Motor neuron (in vitro differentiated cells): ENCODE measurements at regions not wholly inside any gene's neighbourhood (a gene's known extent, or its start where the extent isn't known, plus 50 kb on each side); places are given as distances from the start of the nearest gene placed in this dataset.

Experiments used
- ATAC-seq, 8 experiments: fragments of 200-7000 bp; cut with Tn5 transposase; replicated peaks in 6 of 8; 2 replicates each; pipeline ENCODE4 v1.8.0; 2021; ENCODE audit warnings: mild to moderate bottlenecking in 8 of 8, moderate library complexity in 8 of 8
- H3K27ac ChIP-seq, 2 donors: fragments of 250-450 bp; sonication (Bioruptor Pico); 2 replicates each; pipeline ENCODE4 v1.9.0; 2021; ENCODE audit warnings: antibody characterized with exemption in 2 of 2, mild to moderate bottlenecking in 2 of 2, moderate library complexity in 1 of 2
- H3K4me1 ChIP-seq, 2 donors: fragments of 250-450 bp; sonication (Bioruptor Pico); replicated peaks in 1 of 2; 2 replicates each; pipeline ENCODE4 v1.6.1; 2021; ENCODE audit warnings: antibody characterized with exemption in 2 of 2, mild to moderate bottlenecking in 2 of 2, moderate library complexity in 1 of 2
- H3K4me3 ChIP-seq, 5 donors: fragments of 250-450 bp; sonication (Bioruptor Pico); 2 replicates each; pipeline ENCODE4 v1.9.0; 2021; ENCODE audit warnings: antibody characterized with exemption in 5 of 5, mild to moderate bottlenecking in 5 of 5, moderate library complexity in 4 of 5
- WGBS, 10 experiments: fragments of 450-650 bp; shearing (Covaris generic); methylation state at CpG; one replicate each; pipeline ENCODE4 v1.0.0; 2022; 5-methylcytosine and 5-hydroxymethylcytosine counted together
- in situ Hi-C, 9 experiments: fragments of 400-800 bp; cut with MboI; loops; one replicate each; pipeline ENCODE4 v1.15.0; 2021; ENCODE audit warnings: low sequenced_read_pairs in 9 of 9, low pct_unique_long_range_greater_than_20kb in 2 of 9; ENCODE audit not compliant: unreplicated experiment in 9 of 9

GRCh38 chr9:89774858-89775370 is 170.1 kb downstream of the GADD45G start:
- Histone ChIP-seq H3K4me1 (peaks cover 0 to 1% of the 10 kb centered on the region in 2 donors), H3K27ac (no peak overlapping the region), H3K4me3 (no peak overlapping the region)
- ATAC-seq = no peak
- in situ Hi-C loops = no loop called here
- 50 to 100% (median 94%) methylated on average over 1 to 3 of the region's 7 CpGs; no CpG with 5 or more reads in 4 of the 10 experiments for WGBS, 10 experiments

GRCh38 chr9:89775641-89776040 is 170.8 kb downstream of the GADD45G start:
- no peak overlapping the region for H3K27ac ChIP-seq
- H3K4me1 ChIP-seq = no peaks in the 10 kb centered on the region
- no peak for ATAC-seq
- H3K4me3 ChIP-seq = no peak overlapping the region
- WGBS, 10 experiments = no CpG with 5 or more reads among the region's 6 CpGs
- in situ Hi-C loops = no loop called here

GRCh38 chr9:89776795-89777525 is 172.1 kb downstream of the GADD45G start:
- 40 to 93% (median 65%) methylated on average over 1 to 10 of the region's 11 CpGs; no CpG with 5 or more reads in 1 of the 10 experiments for WGBS, 10 experiments
- in situ Hi-C loops = no loop called here
- Histone ChIP-seq H3K27ac (no peak overlapping the region), H3K4me1 (peaks cover 7 to 10% of the 10 kb centered on the region in 2 donors), H3K4me3 (no peak overlapping the region)
- ATAC-seq = no peak

DNA sequence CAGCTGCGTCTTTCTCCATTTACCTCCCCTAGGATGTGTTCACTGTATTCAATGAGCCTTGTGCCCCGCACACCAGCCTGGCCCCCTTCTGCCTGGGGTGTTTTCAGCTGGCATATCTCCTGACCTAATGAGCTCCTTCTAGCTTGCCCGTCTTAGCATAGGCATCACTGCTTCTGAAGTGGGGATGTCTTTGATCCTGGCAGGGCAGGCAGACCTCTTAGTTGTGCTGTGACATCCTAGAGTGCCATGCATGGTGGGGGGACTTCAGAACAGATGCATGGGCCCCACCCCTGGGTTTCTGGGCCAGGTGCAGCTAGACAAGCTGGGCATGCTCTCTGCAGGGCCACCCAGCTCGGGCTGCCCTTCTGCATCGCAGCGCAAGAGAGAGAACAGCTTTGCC is 172.7 kb downstream of the GADD45G start:
- H3K4me1 ChIP-seq = peaks cover 13 to 16% of the 10 kb centered on the region in 2 donors
- H3K4me3 ChIP-seq = no peak overlapping the region
- WGBS, 10 experiments = 56 to 90% (median 76%) methylated on average over 1 to 5 of the region's 6 CpGs; no CpG with 5 or more reads in 3 of the 10 experiments
- no peak overlapping the region for H3K27ac ChIP-seq
- no peak for ATAC-seq
- in situ Hi-C loops = no loop called here

- in situ Hi-C loops = no loop called here
- Histone ChIP-seq H3K4me1 (peaks cover 14 to 16% of the 10 kb centered on the region in 2 donors), H3K4me3 (no peak overlapping the region), H3K27ac (no peak overlapping the region)
- WGBS, 10 experiments = 68 to 96% (median 86%) methylated on average over 1 to 15 of the region's 22 CpGs; no CpG with 5 or more reads in 1 of the 10 experiments
- ATAC-seq = peak in 2 of 8 experiments; percentile 16 to 28
Observed at GRCh38 chr9:89778100-89779090, 173.6 kb downstream of the GADD45G start.

DNA sequence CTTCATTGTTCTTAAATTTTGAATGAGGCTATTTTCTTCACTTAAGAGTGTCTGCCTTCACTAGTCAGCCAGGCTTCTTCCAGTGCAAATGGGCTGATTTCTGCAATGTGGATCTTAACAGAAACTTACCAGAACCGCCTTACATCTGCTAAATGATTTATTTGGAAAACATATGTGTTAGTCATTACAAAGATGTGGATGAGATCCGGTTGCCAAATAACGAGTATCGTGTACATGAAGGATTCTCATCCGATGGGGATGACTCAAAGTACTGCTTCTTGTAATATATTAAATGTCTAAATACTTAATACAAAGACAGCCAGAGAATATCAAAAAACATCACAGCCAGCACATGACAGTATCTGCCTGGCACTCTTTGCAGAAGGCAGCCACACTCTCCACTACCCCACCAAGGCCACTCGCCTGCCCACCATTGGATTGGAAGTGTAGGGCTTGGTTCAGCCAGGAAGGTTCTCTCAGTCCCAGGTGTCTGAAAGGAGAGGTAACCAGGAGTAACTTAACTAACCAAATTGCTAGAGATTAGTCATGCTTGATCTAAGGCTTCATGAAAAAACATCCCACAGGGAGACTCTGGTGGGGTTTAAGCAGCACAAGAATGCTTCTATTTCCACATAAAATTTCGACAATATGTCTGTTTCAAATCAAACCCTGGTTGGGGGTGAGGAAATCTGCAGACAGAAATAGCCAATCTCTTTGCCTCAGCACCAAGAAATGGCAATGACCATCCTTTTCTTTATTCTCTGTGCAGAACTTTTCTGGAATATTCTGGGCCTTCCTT is 174.8 kb downstream of the GADD45G start:
- H3K4me3 ChIP-seq = no peak overlapping the region
- peak in 5 of 8 experiments; percentile 12 to 36 (median 16) for ATAC-seq
- peaks cover 14 to 16% of the 10 kb centered on the region in 2 donors for H3K4me1 ChIP-seq
- in situ Hi-C loops = no loop called here
- 6 to 100% (median 85%) methylated on average over 1 to 7 of the region's 7 CpGs for WGBS, 10 experiments
- no peak overlapping the region for H3K27ac ChIP-seq

GRCh38 chr9:89780959-89781358 is 176.1 kb downstream of the GADD45G start:
- ATAC-seq = no peak
- Histone ChIP-seq H3K4me3 (no peak overlapping the region), H3K4me1 (peaks cover 14 to 16% of the 10 kb centered on the region in 2 donors), H3K27ac (no peak overlapping the region)
- in situ Hi-C loops = no loop called here
- 33 to 100% (median 82%) methylated on average over 1 to 2 of the region's 4 CpGs; no CpG with 5 or more reads in 3 of the 10 experiments for WGBS, 10 experiments

GRCh38 chr9:89781838-89782540 is 177.2 kb downstream of the GADD45G start:
- H3K4me1 ChIP-seq = peaks cover 14 to 16% of the 10 kb centered on the region in 2 donors
- in situ Hi-C loops = no loop called here
- ATAC-seq = peak in 5 of 8 experiments; percentile 72 to 81 (median 76)
- no peak overlapping the region for H3K4me3 ChIP-seq
- 42 to 83% (median 65%) methylated on average over 1 to 4 of the region's 5 CpGs; no CpG with 5 or more reads in 2 of the 10 experiments for WGBS, 10 experiments
- H3K27ac ChIP-seq = peak overlapping the region; percentile 16 to 78

GRCh38 chr9:89786655-89787054 is 181.8 kb downstream of the GADD45G start:
- H3K4me1 ChIP-seq = peaks cover 10 to 12% of the 10 kb centered on the region in 2 donors
- ATAC-seq = peak in 2 of 8 experiments; percentile 18 to 20
- no peak overlapping the region for H3K27ac ChIP-seq
- no peak overlapping the region for H3K4me3 ChIP-seq
- in situ Hi-C loops = no loop called here
- 11 to 100% (median 83%) methylated on average over 1 of the region's 1 CpG; no CpG with 5 or more reads in 3 of the 10 experiments for WGBS, 10 experiments

GRCh38 chr9:89787595-89787994 is 182.8 kb downstream of the GADD45G start:
- Histone ChIP-seq H3K4me1 (peaks cover under 1 to 3% of the 10 kb centered on the region in 2 donors), H3K27ac (no peak overlapping the region), H3K4me3 (no peak overlapping the region)
- in situ Hi-C loops = no loop called here
- ATAC-seq = no peak

- H3K27ac ChIP-seq = no peak overlapping the region
- no peak for ATAC-seq
- H3K4me1 ChIP-seq = peaks cover 0 to 3% of the 10 kb centered on the region in 2 donors
- in situ Hi-C loops = no loop called here
- no peak overlapping the region for H3K4me3 ChIP-seq
Observed at GRCh38 chr9:89788434-89788833, 183.6 kb downstream of the GADD45G start.

DNA sequence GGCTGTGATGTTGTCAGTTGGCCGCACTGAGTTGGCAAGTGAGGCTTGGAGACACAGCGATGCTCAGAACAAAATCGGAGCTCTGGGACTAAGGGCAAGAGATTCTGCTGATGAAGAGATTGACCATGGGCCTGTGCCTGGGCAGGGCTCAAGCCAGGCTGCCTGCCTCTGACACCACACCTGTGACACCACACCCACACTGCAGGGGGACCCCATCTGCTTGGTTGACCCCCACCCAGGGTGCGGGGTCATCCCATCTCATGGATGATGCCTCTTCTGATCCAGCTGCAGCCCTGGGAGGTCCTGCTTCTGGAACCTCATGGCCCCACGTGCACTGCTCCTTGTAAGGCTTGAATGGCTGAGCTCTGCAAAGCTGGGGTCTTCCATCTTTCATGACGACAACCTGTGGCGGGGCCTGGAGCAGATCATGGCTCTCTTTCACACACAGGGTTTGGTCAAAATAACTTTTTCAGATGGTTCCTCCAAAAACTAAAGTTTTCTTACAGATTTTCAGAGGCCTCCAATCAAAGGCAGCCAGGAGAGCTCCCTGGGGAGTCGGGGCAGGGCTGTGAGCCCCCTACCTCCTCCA is 185.2 kb downstream of the GADD45G start:
- in situ Hi-C loops = no loop called here
- no peak for ATAC-seq
- no peak overlapping the region for H3K27ac ChIP-seq
- H3K4me1 ChIP-seq = peaks cover 0 to 3% of the 10 kb centered on the region in 2 donors
- no peak overlapping the region for H3K4me3 ChIP-seq
- WGBS, 10 experiments = 70 to 100% (median 77%) methylated on average over 1 to 4 of the region's 8 CpGs; no CpG with 5 or more reads in 4 of the 10 experiments
